ENCODE measurements at regions not wholly inside any gene's neighbourhood (a gene's known extent, or its start where the extent isn't known, plus 50 kb on each side); places are given as distances from the start of the nearest gene placed in this dataset.

GRCh38 chr5:67286006-67286405 lies 89.4 kb upstream of the CD180 start:
- ATAC-seq = no peak
- Histone ChIP-seq H3K27me3 (replicated peaks in 1 of 2; ENCODE audit: control insufficient read depth in 2 of 2, insufficient read depth in 2 of 2, low read length in 1 of 2) (no peaks in the 10 kb centered on the region; a peak in 1 of 4 replicates), H3K79me2 (ENCODE audit: control insufficient read depth, insufficient read depth, low read length) (no peaks in the 10 kb centered on the region), H3K36me3 (ENCODE audit: control insufficient read depth in 2 of 2, insufficient read depth in 2 of 2, low read length in 1 of 2) (no peaks in the 10 kb centered on the region), H3K4me3 (no peak overlapping the region), H3K9me3 (replicated peaks; ENCODE audit: control insufficient read depth, insufficient read depth, low read length) (no peaks in the 10 kb centered on the region), H3K27ac (ENCODE audit: control insufficient read depth, insufficient read depth) (no peak overlapping the region), H3K9ac (ENCODE audit: control insufficient read depth, insufficient read depth, low read length) (no peak overlapping the region), H4K20me1 (ENCODE audit: control insufficient read depth, insufficient read depth) (no peaks in the 10 kb centered on the region), H2AFZ (ENCODE audit: control insufficient read depth, low read depth, low read length) (no peak overlapping the region), H3K4me2 (ENCODE audit: control insufficient read depth, insufficient read depth) (no peak overlapping the region), H3K4me1 (ENCODE audit: control insufficient read depth, insufficient read depth, low read length) (no peaks in the 10 kb centered on the region)
- ChIA-PET CTCF (interaction anchor here (1.4 kb wide), 1 partner anchor 40 kb away, joined by 3 read pairs; no protein-coding TSS in a partner anchor), SMC1A (ENCODE audit: uncharacterized antibody, unreplicated experiment) (interaction anchor here (0.8 to 0.9 kb wide), 2 partner anchors 20 to 24 kb away, joined by 3 to 4 read pairs; no protein-coding TSS in a partner anchor), RAD21 (ENCODE audit: unreplicated experiment) (no interaction called here), POLR2A (no interaction called here)
- DNase-seq (ENCODE audit: low read depth, low spot score) = no peak
- WGBS (ENCODE audit: insufficient coverage, insufficient replicate concordance, low lambda C conversion rate, missing lambda C conversion rate) = 25% methylated on average over 4 of the region's 4 CpGs
- BruUV-seq (replicated peaks) = no TSS peak
- in situ Hi-C loops (cut with MboI) (no loop called here), intact Hi-C loops (cut with micrococcal nuclease; ENCODE audit: unreplicated experiment) (no loop called here)
- FAIRE-seq = no peak
- TF ChIP-seq LARP7 (IDR thresholded peaks at IDR 0.05) = no peak
- TF ChIP-seq BCLAF1 (IDR thresholded peaks at IDR 0.05) = no peak
- no peak for TF ChIP-seq BCL3 (IDR thresholded peaks at IDR 0.05; ENCODE audit: borderline replicate concordance, insufficient read depth, low read depth, low read length, poor library complexity, severe bottlenecking)
- no peak for TF ChIP-seq ZNF384 (IDR thresholded peaks at IDR 0.05; ENCODE audit: borderline replicate concordance, low read depth, low read length)
- TF ChIP-seq TCF3 (IDR thresholded peaks at IDR 0.05; ENCODE audit: borderline replicate concordance, insufficient read depth, low read depth, low read length) = no peak
- TF ChIP-seq ZNF687 (IDR thresholded peaks at IDR 0.05) = no peak
- TF ChIP-seq RUNX3 (IDR thresholded peaks at IDR 0.05; ENCODE audit: low read length) = no peak
- no peak for TF ChIP-seq ATF7 (IDR thresholded peaks at IDR 0.05; ENCODE audit: low read depth)
- TF ChIP-seq EGR1 (IDR thresholded peaks at IDR 0.05; ENCODE audit: borderline replicate concordance in 1 of 2, low read depth in 2 of 2, low read length in 2 of 2) = no peak
- TF ChIP-seq MLLT1 (IDR thresholded peaks at IDR 0.05) = no peak
- no peak for TF ChIP-seq NBN (IDR thresholded peaks at IDR 0.05)
- TF ChIP-seq POLR2A (IDR thresholded peaks at IDR 0.05; ENCODE audit: low read depth, low read length) = no peak
